ENCODE measurements at regions not wholly inside any gene's neighbourhood (a gene's known extent, or its start where the extent isn't known, plus 50 kb on each side); places are given as distances from the start of the nearest gene placed in this dataset.

- no peak for TF ChIP-seq CTCF (IDR thresholded peaks at IDR 0.05)
- TF ChIP-seq POLR2AphosphoS5 (IDR thresholded peaks at IDR 0.05), result no peak
- TF ChIP-seq POLR2A (IDR thresholded peaks at IDR 0.05), result no peak
Observed at GRCh38 chrX:13102636-13103035, 58.2 kb upstream of the FAM9C start.
